ENCODE measurements at regions not wholly inside any gene's neighbourhood (a gene's known extent, or its start where the extent isn't known, plus 50 kb on each side); places are given as distances from the start of the nearest gene placed in this dataset.
"Not testable (repeated sequence)": the region's sequence is repeated elsewhere in the genome, so short reads cannot be mapped to it uniquely, and the experiment has no call there.

DNA sequence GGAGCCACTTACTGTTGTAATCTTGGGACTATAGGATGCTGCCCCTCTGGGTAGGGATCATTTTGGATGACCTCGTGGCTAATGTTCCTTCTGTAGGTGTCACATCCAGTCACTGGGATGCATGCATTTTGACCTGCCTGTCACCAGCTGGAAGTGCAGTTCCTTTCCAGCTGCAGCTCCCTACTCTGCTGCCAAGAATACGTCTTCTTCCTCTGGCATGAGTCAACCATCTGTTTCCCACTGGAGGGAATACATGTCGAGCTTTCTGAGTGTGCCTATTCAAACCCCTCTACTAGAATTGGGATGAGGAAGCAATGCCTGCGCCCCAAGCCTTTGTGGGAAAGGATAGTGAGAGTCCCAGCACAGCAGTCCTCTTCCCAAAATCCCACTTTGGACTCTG lies 415.5 kb upstream of the ADAMTS5 start:
- DNase-seq, result no peak

DNA sequence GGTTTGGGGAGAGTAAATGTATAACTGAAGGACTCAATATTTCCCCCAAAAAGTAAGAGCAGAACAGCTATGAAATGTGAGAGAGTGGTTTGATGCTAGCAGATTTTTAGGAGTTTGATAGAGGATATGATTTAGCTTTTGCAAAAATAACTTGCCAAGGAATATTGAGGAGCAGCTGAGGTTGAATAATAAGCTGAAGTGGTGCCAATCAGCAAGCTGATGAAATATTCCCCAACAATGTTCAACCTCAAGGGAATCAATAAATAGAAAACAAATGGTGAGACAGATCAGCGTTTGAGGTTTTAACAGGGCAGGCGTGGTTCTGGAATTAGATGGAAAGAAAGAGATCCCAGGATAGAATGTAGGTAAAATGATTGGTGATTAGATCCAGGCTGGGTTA lies 413.4 kb upstream of the ADAMTS5 start:
- no peak for DNase-seq

DNA sequence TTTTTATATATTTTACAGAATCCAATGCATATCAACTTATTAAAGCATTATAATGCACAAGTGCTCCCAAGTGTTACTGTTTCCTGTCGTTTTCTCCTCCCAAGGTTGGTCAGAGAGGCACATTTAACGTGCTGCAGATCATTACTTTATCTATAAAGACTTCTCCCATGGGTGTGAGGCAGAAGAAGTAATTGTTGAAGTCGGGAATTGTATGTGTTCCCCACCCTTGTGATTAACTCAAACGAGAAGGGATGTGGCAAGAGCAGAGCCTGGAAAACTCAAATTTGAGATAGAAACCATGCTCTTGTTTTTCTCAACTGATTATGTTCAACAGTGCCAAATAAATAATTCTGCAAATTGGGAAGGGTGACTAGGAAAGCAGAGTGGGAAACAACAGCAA lies 412.5 kb upstream of the ADAMTS5 start:
- no peak for DNase-seq

- DNase-seq, result no peak
Observed at GRCh38 chr21:27372381-27372780, 405.5 kb upstream of the ADAMTS5 start.

- DNase-seq, result no peak
Observed at GRCh38 chr21:27371975-27372331, 405.1 kb upstream of the ADAMTS5 start.

DNA sequence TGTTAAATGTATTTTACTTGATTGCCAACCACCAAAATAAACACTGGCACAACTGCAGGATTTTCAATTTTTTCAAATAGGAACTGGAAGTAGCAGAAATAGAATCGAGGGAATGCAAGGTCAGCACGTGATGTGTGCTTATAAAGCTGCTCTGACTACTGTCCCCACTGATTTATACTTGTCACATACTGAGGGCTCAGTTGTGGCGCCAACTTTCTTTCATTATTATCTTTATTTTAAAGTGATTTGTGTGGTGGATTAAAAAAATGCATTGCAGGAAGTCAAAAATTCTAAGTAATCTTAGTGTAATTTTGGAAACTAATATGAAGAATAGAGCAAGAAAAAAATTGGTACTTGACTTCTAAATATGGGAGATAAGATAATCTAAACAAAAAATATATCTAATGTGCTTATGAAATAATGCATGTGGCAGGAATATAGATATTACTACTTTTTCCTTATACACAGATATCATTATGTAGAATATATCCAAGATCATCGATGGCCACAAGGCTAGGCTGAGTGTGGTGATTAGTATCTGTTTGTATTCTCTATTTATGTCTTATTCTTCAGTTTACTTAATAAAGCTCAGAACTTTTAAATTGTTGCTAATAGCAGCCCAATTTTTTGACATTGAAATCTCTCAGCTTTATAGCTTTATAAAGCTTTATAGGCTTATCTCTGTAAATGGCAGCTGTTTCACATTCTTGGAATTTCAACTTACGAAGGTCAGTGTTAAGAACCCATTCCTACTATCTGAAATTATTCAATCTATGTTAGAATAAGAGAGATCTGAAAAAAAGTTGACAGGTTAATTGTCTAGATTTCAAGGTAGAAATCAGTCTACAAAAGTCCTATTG lies 404.5 kb upstream of the ADAMTS5 start:
- DNase-seq, result no peak

GRCh38 chr21:27369978-27370571 lies 403.2 kb upstream of the ADAMTS5 start:
- DNase-seq, result no peak

DNA sequence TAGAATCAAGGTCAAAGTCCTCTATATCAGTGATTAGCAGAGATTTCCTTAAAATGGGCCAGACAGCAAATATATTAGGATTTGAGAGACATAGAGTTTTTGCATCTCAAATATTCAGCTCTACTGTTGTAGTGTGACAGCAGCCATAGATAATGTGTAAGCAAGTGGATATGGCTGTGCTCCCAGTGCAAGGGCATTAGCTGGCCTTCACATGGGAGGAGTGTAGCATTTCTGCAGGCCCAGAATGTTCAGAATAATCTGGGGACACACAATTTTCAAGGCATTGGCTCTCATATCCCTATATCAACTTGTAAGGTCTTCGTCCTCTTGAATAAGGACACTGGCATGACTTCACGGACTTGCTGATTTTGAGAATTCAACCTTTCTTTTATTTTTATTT lies 402.3 kb upstream of the ADAMTS5 start:
- DNase-seq, result no peak

DNA sequence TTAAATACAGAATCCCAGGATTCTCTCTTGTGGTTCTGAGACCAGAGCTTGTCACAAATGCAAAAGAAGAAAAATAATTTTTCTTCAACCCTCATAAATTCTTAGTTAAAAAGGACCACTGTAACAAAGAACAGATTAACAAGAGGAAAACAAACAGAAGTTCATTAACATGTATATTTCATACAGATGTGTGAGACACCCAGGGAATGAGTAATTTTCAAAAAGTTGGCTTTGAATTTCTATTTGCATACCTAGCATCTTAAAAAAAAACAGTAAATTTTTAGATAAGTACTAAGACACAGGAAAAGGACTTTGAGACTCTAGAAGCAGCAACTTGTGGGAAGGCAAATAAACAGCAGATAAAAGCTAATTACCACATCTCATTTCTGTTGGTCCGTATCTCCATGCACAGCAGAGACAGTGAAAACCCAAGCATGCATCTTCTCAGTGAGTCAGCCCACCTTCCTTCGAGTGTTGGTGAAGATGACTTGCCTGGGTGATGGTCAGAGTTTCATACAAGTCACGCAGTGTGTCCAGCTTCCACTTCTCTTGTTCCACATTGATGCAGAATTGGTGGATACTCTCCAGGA lies 399.9 kb upstream of the ADAMTS5 start:
- DNase-seq, result no peak

GRCh38 chr21:27366036-27366435 lies 399.1 kb upstream of the ADAMTS5 start:
- DNase-seq, result no peak

- DNase-seq, result no peak
Observed at GRCh38 chr21:27365394-27365793, 398.5 kb upstream of the ADAMTS5 start.

DNA sequence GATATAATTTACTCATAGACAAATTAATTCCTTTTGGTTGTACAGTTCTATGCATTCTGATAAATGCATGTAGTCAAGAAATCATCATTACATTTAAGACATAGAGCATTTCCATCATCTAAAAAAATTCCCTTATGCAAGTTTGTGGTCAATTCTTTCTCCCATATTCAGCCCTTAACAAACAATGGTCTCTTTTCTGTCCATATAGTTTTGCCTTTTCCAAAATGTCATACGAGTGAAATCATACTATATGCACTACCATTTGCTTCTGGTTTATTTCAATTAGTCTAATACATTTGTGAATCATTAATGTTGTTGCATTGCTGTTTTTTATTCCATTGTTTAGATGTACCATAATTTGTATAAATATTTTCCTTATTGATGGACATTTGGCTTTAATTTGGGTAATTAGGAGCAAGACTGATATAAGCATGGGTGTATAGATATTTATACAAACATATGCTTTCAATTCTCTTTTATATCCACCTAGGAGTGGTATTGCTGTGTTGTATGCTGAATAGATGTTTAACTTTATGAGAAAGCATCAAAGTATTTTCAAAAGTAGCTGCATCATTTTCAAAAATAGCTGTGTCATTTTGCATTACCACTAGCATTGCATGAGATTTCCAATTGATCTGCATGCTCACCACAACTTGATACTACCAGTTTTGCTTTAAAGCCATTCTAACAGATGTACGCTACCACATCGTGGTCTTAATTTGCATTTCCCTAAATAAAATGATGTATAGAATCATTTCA lies 397.0 kb upstream of the ADAMTS5 start:
- no peak for DNase-seq

DNA sequence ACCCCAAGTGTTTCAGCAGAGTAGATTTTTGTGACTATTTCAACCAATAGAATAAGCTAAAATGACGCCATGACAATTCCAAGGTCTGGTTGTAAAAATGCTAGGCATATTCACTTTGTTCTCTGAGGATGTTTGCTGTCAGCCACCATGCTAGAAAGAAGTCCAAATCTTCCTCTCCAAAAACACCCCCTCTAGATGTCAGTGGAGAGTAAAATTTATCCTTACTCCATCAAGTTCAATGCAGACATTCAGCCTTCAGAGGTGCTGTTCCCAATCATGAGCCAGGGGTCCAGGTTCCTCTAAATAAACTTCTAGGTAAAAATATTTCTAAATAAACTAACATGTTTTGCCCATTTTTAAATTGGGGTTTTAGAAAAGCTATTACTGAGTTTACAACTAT lies 395.4 kb upstream of the ADAMTS5 start:
- no peak for DNase-seq

- no peak for DNase-seq
Observed at GRCh38 chr21:27359141-27359540, 392.3 kb upstream of the ADAMTS5 start.

- no peak for DNase-seq
Observed at GRCh38 chr21:27352885-27353284, 386.0 kb upstream of the ADAMTS5 start.

DNA sequence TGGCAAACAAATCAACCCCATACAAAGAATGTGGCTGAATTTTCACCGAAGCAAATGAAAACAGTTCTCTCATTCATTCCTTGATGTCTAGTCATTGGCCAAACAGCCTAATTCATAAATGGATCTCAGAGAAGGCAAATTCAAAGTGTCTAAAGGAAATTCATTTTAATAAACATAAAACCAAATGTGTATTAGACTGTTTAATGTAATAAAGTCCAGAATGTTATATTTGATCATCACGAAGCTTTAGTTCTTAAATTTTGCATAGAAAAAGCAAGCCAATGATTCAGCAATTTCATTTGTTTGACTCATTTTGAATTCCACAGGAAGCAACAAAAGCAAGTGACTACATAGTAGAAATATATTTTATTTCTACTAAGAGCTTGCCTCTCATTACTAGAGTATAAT lies 379.2 kb upstream of the ADAMTS5 start:
- DNase-seq, result no peak

DNA sequence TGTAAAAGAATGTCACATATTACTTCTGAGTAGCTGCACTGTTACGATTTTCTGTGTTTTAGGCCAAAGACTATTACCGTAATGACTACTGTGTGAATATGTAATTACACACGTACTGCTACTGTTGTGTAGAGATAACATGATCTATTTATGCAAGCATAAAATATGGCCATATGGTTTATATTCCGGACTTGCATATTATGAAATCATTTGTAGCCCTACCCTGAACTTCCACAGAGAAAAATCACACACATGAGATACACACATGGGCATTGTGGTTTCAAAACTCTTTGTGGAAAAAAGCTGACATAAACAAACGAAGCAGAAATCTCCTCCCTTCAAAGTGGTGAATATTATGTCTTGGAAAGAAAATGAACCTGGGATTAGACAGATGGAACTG lies 373.0 kb upstream of the ADAMTS5 start:
- DNase-seq, result no peak

DNA sequence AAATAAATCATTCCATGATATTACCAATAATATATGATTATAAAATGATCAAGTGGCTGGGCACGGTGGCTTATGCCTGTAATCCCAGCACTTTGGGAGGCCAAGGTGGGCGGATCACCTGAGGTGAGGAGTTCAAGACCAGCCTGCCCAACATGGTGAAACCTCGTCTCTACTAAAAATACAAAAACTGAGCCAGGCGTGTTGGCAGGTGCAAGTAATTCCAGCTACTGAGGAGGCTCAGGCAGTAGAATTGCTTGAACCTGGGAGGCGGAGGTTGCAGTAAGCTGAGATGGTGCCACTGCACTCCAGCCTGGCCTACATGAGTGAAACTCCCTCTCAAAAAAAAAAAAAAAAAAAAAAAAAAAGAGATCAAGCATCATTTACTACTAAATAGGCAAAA lies 371.1 kb upstream of the ADAMTS5 start:
- DNase-seq, result not testable (repeated sequence)

DNA sequence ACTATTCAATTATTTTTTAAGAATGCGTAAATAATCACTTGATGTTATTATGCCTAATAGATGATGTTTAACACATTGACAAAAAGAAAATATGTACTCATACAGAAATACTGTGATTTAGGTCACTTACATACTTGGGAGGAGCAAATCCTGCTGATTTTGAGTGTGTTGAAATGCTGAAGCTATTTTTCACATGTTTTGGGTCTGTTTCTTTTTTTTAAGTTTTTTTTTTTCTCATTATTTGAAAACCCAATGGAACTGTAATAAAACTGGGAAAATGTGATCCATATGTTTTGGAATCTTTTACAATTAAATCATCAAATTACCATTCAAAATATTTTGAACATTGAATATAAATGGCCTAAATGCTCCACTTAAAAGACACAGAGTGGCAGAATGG lies 366.2 kb upstream of the ADAMTS5 start:
- DNase-seq, result no peak

GRCh38 chr21:27329255-27329851 lies 362.5 kb upstream of the ADAMTS5 start:
- DNase-seq, result no peak

DNA sequence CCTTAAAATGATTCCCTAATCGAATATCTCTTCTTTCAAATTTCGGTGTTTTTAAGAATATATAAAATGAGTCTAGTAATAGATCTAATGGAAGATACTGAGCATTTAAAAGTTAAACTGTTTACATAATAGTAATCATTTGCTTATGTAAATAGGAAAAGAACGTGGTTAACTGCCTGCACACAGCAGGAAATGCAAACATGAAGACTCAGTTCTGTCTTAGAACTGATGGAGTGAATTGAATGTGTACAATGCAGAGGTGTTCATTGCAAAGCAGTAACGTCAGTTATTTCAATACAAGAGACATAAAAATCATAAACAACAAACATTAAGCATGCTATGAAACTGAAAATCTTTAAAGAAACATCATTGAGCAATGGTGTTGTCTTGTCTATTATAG lies 359.4 kb upstream of the ADAMTS5 start:
- DNase-seq, result no peak

DNA sequence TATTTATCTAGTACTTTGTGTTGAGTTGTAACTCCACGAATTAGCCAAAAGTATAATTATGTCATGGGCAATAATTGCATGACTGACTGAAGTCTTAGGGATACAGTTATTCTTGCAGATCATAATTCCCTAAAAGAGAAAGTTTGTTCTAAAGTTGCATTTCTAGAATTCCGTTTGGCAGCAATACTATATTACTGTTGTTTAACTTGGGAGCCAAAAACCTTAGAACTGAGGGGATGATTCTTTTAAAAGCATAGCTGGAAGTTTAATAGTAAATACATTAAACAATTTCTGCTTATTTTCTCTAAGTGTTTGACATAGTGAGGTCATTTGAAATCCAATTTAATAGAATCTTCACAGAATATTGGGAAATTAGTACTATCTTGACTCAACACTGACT lies 356.4 kb upstream of the ADAMTS5 start:
- DNase-seq, result no peak

- no peak for DNase-seq
Observed at GRCh38 chr21:27321791-27322190, 354.9 kb upstream of the ADAMTS5 start.

All from NCI-H2029 treated with DMSO at 0.1 percent for 48 hours (cell line).